HL-60 (cell line): ENCODE measurements at regions not wholly inside any gene's neighbourhood (a gene's known extent, or its start where the extent isn't known, plus 50 kb on each side); places are given as distances from the start of the nearest gene placed in this dataset.

Experiments
- GABPA ChIP-seq: IDR thresholded peaks from 2 replicates; pipeline ENCODE4 v1.6.1; 2012; ENCODE audit warnings: low read depth
- POLR2AphosphoS5 ChIP-seq: IDR thresholded peaks from 2 replicates; pipeline ENCODE4 v1.6.1; 2012; ENCODE audit warnings: low read depth
- TF ChIP-seq, protein P1 (sequence below): IDR thresholded peaks from one replicate; pipeline ENCODE4 v1.5.1; 2011; ENCODE audit warnings: low read length, control low read depth, inconsistent platforms; ENCODE audit not compliant: insufficient read depth

DNA sequence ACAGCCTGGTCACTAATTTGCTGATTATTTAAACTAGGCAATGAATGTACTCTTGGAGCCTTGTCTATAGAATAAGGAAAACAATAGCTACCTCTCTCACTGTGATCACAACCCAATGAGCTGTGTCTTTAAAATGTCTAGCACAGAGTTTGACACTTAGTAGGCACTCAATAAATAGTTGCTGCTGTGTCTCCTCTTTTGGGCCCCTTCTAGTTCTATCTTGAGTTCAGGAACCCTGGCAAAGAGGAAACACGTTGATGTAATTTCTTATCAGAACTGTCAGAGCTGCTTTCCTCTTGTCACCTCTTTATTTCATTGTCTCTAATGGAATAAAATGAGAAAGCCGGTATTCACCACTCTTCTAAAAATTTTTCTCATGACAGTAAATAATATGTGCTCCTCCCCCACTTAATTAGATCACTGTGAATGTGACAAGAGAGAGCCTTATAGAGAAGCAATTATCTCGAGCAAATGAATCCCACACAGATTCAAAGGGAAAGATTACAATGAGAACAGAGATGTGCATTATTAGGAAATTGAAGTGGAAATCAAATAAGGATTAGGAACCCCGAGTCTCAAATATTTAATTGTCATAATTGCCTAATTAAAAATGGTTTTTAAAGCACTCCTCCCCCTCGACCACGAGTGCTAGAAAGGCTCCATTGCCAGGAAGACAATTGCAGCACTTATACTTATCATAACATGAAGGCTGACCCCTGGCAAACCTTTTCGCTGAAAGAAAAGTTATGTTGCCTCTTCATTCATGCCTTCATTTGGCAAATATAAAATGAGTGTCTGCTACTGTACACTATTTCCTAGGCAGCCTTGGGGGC lies 175.0 kb upstream of the BDNF start:
- TF ChIP-seq, protein P1, sequence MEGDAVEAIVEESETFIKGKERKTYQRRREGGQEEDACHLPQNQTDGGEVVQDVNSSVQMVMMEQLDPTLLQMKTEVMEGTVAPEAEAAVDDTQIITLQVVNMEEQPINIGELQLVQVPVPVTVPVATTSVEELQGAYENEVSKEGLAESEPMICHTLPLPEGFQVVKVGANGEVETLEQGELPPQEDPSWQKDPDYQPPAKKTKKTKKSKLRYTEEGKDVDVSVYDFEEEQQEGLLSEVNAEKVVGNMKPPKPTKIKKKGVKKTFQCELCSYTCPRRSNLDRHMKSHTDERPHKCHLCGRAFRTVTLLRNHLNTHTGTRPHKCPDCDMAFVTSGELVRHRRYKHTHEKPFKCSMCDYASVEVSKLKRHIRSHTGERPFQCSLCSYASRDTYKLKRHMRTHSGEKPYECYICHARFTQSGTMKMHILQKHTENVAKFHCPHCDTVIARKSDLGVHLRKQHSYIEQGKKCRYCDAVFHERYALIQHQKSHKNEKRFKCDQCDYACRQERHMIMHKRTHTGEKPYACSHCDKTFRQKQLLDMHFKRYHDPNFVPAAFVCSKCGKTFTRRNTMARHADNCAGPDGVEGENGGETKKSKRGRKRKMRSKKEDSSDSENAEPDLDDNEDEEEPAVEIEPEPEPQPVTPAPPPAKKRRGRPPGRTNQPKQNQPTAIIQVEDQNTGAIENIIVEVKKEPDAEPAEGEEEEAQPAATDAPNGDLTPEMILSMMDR, result no peak
- TF ChIP-seq POLR2AphosphoS5 (no peak), GABPA (no peak)
